PC-3 (cell line): ENCODE measurements at regions not wholly inside any gene's neighbourhood (a gene's known extent, or its start where the extent isn't known, plus 50 kb on each side); places are given as distances from the start of the nearest gene placed in this dataset.

ENCODE experiments used
- ATAC-seq: fragments of 200-7000 bp; cut with Tn5 transposase; 2 replicates; pipeline ENCODE4 v1.9.1; 2020; ENCODE audit warnings: mild to moderate bottlenecking, moderate library complexity
- BruUV-seq: library from RNA; stranded (reverse); fragments of 400-500 nt; replicated peaks from 2 replicates; lab custom pipeline; 2021; lab: Mats Ljungman, UMichigan
- CTCF ChIA-PET: fragments of 300-600 bp; sonication (Branson Sonifier 250); formaldehyde crosslinking; loops from one replicate; lab custom pipeline; 2022; ENCODE audit warnings: antibody characterized with exemption; lab: Charles Lee
- POLR2A ChIA-PET: fragments of 300-600 bp; sonication (Branson Sonifier 250); formaldehyde crosslinking; loops from one replicate; lab custom pipeline; 2022; ENCODE audit warnings: antibody characterized with exemption; ENCODE audit not compliant: unreplicated experiment; lab: Charles Lee
- DNase-seq: peaks from one replicate; pipeline ENCODE4 v3.0.0-alpha.2; 2015
- H2AFZ ChIP-seq: fragments of 300-600 bp; sonication (generic); 2 replicates; pipeline ENCODE4 v1.6.0; 2016; ENCODE audit warnings: antibody characterized with exemption, low read length
- H3F3A ChIP-seq: fragments of 300-600 bp; sonication (generic); one replicate; pipeline ENCODE4 v1.6.0; 2017; ENCODE audit warnings: antibody characterized with exemption, low read length, control low read depth, mild to moderate bottlenecking; ENCODE audit not compliant: unreplicated experiment
- H3K27ac ChIP-seq: fragments of 300-600 bp; sonication (generic); 2 replicates; pipeline ENCODE4 v1.5.1; 2016; ENCODE audit warnings: mild to moderate bottlenecking, low read length
- H3K27me3 ChIP-seq: fragments of 300-600 bp; sonication (generic); 2 replicates; pipeline ENCODE4 v1.6.1; 2016; ENCODE audit warnings: low read length, mixed read lengths
- H3K36me3 ChIP-seq: fragments of 300-600 bp; sonication (generic); 2 replicates; pipeline ENCODE4 v1.6.1; 2016; ENCODE audit warnings: low read depth, mixed run types, low read length, mixed read lengths
- H3K4me1 ChIP-seq: fragments of 300-600 bp; sonication (generic); 2 replicates; pipeline ENCODE4 v1.5.1; 2016; ENCODE audit warnings: low read length; ENCODE audit not compliant: insufficient read depth
- H3K4me2 ChIP-seq: fragments of 300-600 bp; sonication (generic); 2 replicates; pipeline ENCODE4 v1.6.0; 2016; ENCODE audit warnings: low read length
- H3K4me3 ChIP-seq: fragments of 300-600 bp; sonication (generic); 2 replicates; pipeline ENCODE4 v1.5.1; 2016; ENCODE audit warnings: mild to moderate bottlenecking, low read length, mixed read lengths
- H3K79me2 ChIP-seq: fragments of 300-600 bp; sonication (generic); 2 replicates; pipeline ENCODE4 v1.6.1; 2017; ENCODE audit warnings: low read length, mixed read lengths
- H3K9ac ChIP-seq: fragments of 300-600 bp; sonication (generic); 2 replicates; pipeline ENCODE4 v1.6.0; 2016; ENCODE audit warnings: mild to moderate bottlenecking, low read length
- H3K9me2 ChIP-seq: fragments of 300-600 bp; sonication (generic); replicated peaks from 2 replicates; pipeline ENCODE4 v1.6.1; 2016; ENCODE audit warnings: mixed run types, low read length, mixed read lengths
- H3K9me3 ChIP-seq: fragments of 300-600 bp; sonication (generic); 2 replicates; pipeline ENCODE4 v1.6.1; 2016; ENCODE audit warnings: low read length, mixed read lengths
- H4K20me1 ChIP-seq: fragments of 300-600 bp; sonication (generic); 2 replicates; pipeline ENCODE4 v1.6.1; 2016; ENCODE audit warnings: low read length, mixed read lengths
- EZH2 ChIP-seq: fragments of 300-600 bp; sonication (generic); IDR thresholded peaks from one replicate; pipeline ENCODE4 v1.6.1; 2017; ENCODE audit warnings: antibody characterized with exemption, mild to moderate bottlenecking, low read length; ENCODE audit not compliant: unreplicated experiment
- EZH2phosphoT487 ChIP-seq: fragments of 300-600 bp; sonication (generic); IDR thresholded peaks from 2 replicates; pipeline ENCODE4 v1.6.1; 2018; ENCODE audit warnings: mild to moderate bottlenecking, antibody characterized with exemption, low read length, borderline replicate concordance
- intact Hi-C: fragments of 100-400 bp; cut with micrococcal nuclease; formaldehyde crosslinking; loops from 2 replicates; pipeline ENCODE4 v1.9.0; 2023
- TF ChIP-seq, protein P1 (sequence below): fragments of 300-600 bp; sonication (generic); conservative IDR thresholded peaks from 2 replicates; pipeline ENCODE4 v1.5.1; 2017; ENCODE audit warnings: antibody characterized with exemption, low read depth, mild to moderate bottlenecking, low read length

DNA sequence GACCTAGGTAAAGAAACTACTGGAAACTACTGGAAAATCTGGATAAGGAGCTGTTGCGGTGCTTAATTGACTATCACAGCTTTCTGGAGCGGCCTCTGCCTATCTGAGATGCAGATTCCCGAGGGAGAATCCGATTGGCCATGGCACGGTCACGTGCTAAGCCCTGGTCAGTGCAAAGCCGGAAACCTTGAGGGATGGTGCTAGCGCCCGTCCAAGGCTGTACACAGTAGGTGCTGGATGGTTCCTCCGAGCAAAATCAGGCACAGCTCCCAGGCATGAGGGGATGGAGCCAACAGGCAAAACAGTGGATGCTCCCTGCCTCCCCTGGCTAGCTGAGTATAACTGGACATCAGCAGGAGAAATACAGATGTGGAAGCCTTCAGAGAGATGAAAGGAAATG lies 238.7 kb upstream of the HES1 start:
- no peak overlapping the region for H3K27ac ChIP-seq
- H3F3A ChIP-seq: no peaks in the 10 kb centered on the region
- H3K4me3 ChIP-seq: no peak overlapping the region
- H3K79me2 ChIP-seq: no peaks in the 10 kb centered on the region
- H3K9ac ChIP-seq: no peak overlapping the region
- H3K36me3 ChIP-seq: no peaks in the 10 kb centered on the region
- POLR2A ChIA-PET: no interaction called here
- no peaks in the 10 kb centered on the region for H3K9me3 ChIP-seq
- no peaks in the 10 kb centered on the region for H3K27me3 ChIP-seq
- DNase-seq (no peak), ATAC-seq (no peak)
- H2AFZ ChIP-seq: no peak overlapping the region
- no peaks in the 10 kb centered on the region for H3K9me2 ChIP-seq
- peaks cover 1% of the 10 kb centered on the region for H3K4me1 ChIP-seq
- H4K20me1 ChIP-seq: no peaks in the 10 kb centered on the region
- BruUV-seq: no TSS peak
- no peak for TF ChIP-seq EZH2phosphoT487
- TF ChIP-seq EZH2: no peak
- TF ChIP-seq, protein P1, sequence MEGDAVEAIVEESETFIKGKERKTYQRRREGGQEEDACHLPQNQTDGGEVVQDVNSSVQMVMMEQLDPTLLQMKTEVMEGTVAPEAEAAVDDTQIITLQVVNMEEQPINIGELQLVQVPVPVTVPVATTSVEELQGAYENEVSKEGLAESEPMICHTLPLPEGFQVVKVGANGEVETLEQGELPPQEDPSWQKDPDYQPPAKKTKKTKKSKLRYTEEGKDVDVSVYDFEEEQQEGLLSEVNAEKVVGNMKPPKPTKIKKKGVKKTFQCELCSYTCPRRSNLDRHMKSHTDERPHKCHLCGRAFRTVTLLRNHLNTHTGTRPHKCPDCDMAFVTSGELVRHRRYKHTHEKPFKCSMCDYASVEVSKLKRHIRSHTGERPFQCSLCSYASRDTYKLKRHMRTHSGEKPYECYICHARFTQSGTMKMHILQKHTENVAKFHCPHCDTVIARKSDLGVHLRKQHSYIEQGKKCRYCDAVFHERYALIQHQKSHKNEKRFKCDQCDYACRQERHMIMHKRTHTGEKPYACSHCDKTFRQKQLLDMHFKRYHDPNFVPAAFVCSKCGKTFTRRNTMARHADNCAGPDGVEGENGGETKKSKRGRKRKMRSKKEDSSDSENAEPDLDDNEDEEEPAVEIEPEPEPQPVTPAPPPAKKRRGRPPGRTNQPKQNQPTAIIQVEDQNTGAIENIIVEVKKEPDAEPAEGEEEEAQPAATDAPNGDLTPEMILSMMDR: no peak
- CTCF ChIA-PET: no interaction called here
- H3K4me2 ChIP-seq: no peak overlapping the region
- intact Hi-C loops: no loop called here

DNA sequence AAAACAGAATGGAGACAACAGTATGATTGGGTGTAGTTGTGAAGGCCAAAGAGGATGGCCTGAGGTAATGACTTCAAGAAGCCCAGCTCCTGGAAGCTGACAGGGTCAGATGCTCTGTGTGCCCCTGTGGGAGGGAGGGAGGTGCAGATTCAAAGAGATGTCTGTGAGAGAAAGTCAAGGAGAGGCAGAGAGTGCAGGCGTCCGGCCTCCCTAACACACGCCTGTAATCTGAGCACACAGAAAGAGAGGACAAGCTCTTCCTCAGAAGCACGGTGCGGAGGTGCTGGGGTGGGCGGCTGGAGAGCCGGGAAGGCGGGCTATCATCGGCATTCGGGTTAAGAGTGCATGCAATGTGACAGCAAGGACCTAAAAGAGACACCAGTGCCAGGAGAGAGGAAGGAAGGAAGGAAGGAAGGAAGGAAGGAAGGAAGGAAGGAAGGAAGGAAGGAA lies 238.2 kb upstream of the HES1 start:
- TF ChIP-seq EZH2: no peak
- POLR2A ChIA-PET: no interaction called here
- Histone ChIP-seq H3K4me1 (peaks cover 6% of the 10 kb centered on the region), H2AFZ (no peak overlapping the region), H3K79me2 (no peaks in the 10 kb centered on the region), H3K9me2 (no peaks in the 10 kb centered on the region), H3K9ac (no peak overlapping the region), H3F3A (no peaks in the 10 kb centered on the region), H3K36me3 (no peaks in the 10 kb centered on the region), H3K27ac (no peak overlapping the region), H3K4me3 (no peak overlapping the region), H3K4me2 (no peak overlapping the region), H4K20me1 (no peaks in the 10 kb centered on the region), H3K27me3 (no peaks in the 10 kb centered on the region), H3K9me3 (no peaks in the 10 kb centered on the region)
- no peak for ATAC-seq
- CTCF ChIA-PET: no interaction called here
- BruUV-seq: no TSS peak
- no peak for DNase-seq
- intact Hi-C loops: no loop called here

DNA sequence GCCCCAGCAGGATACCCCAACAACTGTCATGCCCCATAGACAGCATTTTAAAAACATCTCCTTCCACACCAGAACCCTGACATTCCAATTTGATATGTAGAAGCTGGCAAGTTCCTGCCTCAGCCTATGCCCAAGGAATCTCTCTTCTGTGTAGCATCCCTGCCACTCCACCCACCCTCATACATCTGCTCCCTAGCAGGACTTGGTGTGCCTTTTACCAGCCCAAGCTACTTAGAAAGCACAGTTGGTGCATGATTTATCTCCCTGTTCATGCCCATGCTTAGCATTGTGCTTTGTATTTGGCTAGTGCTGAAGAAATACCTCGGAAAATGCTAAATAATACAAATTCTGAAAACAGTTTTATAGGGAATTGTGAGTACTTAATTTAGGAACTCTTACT lies 236.9 kb upstream of the HES1 start:
- H3K9me2 ChIP-seq: no peaks in the 10 kb centered on the region
- H3K4me3 ChIP-seq: no peak overlapping the region
- no peak overlapping the region for H2AFZ ChIP-seq
- H3K9ac ChIP-seq: no peak overlapping the region
- H3K36me3 ChIP-seq: no peaks in the 10 kb centered on the region
- no peaks in the 10 kb centered on the region for H3K9me3 ChIP-seq
- H3F3A ChIP-seq: no peaks in the 10 kb centered on the region
- intact Hi-C loops: no loop called here
- no peaks in the 10 kb centered on the region for H3K27me3 ChIP-seq
- no TSS peak for BruUV-seq
- DNase-seq: no peak
- peaks cover 15% of the 10 kb centered on the region for H3K4me1 ChIP-seq
- CTCF ChIA-PET: no interaction called here
- no peak overlapping the region for H3K4me2 ChIP-seq
- TF ChIP-seq EZH2: no peak
- TF ChIP-seq, protein P1: no peak
- no peak for TF ChIP-seq EZH2phosphoT487
- no peaks in the 10 kb centered on the region for H3K79me2 ChIP-seq
- no peaks in the 10 kb centered on the region for H4K20me1 ChIP-seq
- POLR2A ChIA-PET: no interaction called here
- no peak for ATAC-seq
- no peak overlapping the region for H3K27ac ChIP-seq
